Stromal cell of bone marrow (primary cell): ENCODE measurements at regions not wholly inside any gene's neighbourhood (a gene's known extent, or its start where the extent isn't known, plus 50 kb on each side); places are given as distances from the start of the nearest gene placed in this dataset.

Experiments used
- DNase-seq: peaks from one replicate; pipeline ENCODE4 v3.0.0-alpha.2; 2012; ENCODE audit warnings: low read depth

- peak; percentile 15 for DNase-seq
Observed at GRCh38 chr10:78620985-78621799, 447.6 kb upstream of the ZMIZ1 start.

- peak; percentile 83 for DNase-seq
Observed at GRCh38 chr10:78623578-78624215, 445.1 kb upstream of the ZMIZ1 start.

- no peak for DNase-seq
Observed at GRCh38 chr10:78624791-78625190, 444.0 kb upstream of the ZMIZ1 start.

GRCh38 chr10:78626471-78626870 is 442.3 kb upstream of the ZMIZ1 start:
- no peak for DNase-seq

GRCh38 chr10:78627254-78627795 is 441.4 kb upstream of the ZMIZ1 start:
- DNase-seq: no peak

GRCh38 chr10:78628976-78629375 is 439.8 kb upstream of the ZMIZ1 start:
- no peak for DNase-seq

- DNase-seq: no peak
Observed at GRCh38 chr10:78629773-78630172, 439.0 kb upstream of the ZMIZ1 start.

GRCh38 chr10:78630944-78631838 is 437.6 kb upstream of the ZMIZ1 start:
- DNase-seq: peak; percentile 66

GRCh38 chr10:78634389-78634815 is 434.4 kb upstream of the ZMIZ1 start:
- no peak for DNase-seq

GRCh38 chr10:78634835-78635234 is 433.9 kb upstream of the ZMIZ1 start:
- DNase-seq: no peak

- no peak for DNase-seq
Observed at GRCh38 chr10:78639629-78640028, 429.1 kb upstream of the ZMIZ1 start.

- peak; percentile 31 for DNase-seq
Observed at GRCh38 chr10:78640796-78641636, 427.8 kb upstream of the ZMIZ1 start.

GRCh38 chr10:78641693-78642092 is 427.1 kb upstream of the ZMIZ1 start:
- no peak for DNase-seq

- DNase-seq: no peak
Observed at GRCh38 chr10:78642269-78642816, 426.4 kb upstream of the ZMIZ1 start.

- DNase-seq: no peak
Observed at GRCh38 chr10:78643513-78643912, 425.3 kb upstream of the ZMIZ1 start.

GRCh38 chr10:78644550-78644949 is 424.2 kb upstream of the ZMIZ1 start:
- DNase-seq: no peak

GRCh38 chr10:78645169-78645686 is 423.5 kb upstream of the ZMIZ1 start:
- DNase-seq: no peak

- DNase-seq: no peak
Observed at GRCh38 chr10:78645975-78646374, 422.8 kb upstream of the ZMIZ1 start.

- peak; percentile 2 for DNase-seq
Observed at GRCh38 chr10:78648256-78648860, 420.4 kb upstream of the ZMIZ1 start.

GRCh38 chr10:78649429-78649828 is 419.3 kb upstream of the ZMIZ1 start:
- no peak for DNase-seq
